ENCODE measurements at regions not wholly inside any gene's neighbourhood (a gene's known extent, or its start where the extent isn't known, plus 50 kb on each side); places are given as distances from the start of the nearest gene placed in this dataset.

DNA sequence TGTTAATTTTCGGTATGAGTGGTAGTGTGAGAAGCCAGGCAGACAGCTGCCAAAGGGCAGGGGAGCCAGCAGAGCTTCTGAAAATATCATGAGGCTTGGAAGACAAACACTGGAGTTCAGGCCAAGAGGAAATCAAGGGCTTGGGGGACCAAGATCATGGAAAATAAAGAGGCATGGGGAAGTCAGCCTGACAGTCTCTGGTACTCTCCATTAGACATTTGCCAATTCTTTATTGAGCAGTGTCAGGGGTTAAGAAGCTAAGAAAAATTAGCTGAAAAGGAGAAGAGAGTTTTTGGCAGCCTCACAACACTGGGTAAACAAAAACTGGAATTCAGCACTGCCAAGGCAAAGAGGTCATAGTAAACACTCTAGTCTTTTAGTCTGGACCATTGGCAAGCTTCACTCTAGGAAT is 612.7 kb downstream of the EPHA4 start:
- TF ChIP-seq, protein P1, sequence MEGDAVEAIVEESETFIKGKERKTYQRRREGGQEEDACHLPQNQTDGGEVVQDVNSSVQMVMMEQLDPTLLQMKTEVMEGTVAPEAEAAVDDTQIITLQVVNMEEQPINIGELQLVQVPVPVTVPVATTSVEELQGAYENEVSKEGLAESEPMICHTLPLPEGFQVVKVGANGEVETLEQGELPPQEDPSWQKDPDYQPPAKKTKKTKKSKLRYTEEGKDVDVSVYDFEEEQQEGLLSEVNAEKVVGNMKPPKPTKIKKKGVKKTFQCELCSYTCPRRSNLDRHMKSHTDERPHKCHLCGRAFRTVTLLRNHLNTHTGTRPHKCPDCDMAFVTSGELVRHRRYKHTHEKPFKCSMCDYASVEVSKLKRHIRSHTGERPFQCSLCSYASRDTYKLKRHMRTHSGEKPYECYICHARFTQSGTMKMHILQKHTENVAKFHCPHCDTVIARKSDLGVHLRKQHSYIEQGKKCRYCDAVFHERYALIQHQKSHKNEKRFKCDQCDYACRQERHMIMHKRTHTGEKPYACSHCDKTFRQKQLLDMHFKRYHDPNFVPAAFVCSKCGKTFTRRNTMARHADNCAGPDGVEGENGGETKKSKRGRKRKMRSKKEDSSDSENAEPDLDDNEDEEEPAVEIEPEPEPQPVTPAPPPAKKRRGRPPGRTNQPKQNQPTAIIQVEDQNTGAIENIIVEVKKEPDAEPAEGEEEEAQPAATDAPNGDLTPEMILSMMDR (IDR thresholded peaks at IDR 0.05): no peak
- whole genome bisulfite sequencing, 2 donors: 10 to 16% methylated on average over 1 of the region's 1 CpG
- no peaks in the 10 kb centered on the region for H3K36me3 ChIP-seq
- peaks cover 0 to 4% (median 0%) of the 10 kb centered on the region in 3 donors for H3K4me1 ChIP-seq
- H3K4me3 ChIP-seq: no peak overlapping the region
- peak overlapping the region in 1 of 4 donors; percentile 16 for H3K27ac ChIP-seq
- intact Hi-C loops (cut with DNase I): no loop called here
- ATAC-seq (peak; percentile 58 to 82 (median 68)), FAIRE-seq (no peak), DNase-seq (peak in 2 of 6 donors; percentile 14)
- no peaks in the 10 kb centered on the region for H3K9me3 ChIP-seq
- H3K27me3 ChIP-seq: no peaks in the 10 kb centered on the region

DNA sequence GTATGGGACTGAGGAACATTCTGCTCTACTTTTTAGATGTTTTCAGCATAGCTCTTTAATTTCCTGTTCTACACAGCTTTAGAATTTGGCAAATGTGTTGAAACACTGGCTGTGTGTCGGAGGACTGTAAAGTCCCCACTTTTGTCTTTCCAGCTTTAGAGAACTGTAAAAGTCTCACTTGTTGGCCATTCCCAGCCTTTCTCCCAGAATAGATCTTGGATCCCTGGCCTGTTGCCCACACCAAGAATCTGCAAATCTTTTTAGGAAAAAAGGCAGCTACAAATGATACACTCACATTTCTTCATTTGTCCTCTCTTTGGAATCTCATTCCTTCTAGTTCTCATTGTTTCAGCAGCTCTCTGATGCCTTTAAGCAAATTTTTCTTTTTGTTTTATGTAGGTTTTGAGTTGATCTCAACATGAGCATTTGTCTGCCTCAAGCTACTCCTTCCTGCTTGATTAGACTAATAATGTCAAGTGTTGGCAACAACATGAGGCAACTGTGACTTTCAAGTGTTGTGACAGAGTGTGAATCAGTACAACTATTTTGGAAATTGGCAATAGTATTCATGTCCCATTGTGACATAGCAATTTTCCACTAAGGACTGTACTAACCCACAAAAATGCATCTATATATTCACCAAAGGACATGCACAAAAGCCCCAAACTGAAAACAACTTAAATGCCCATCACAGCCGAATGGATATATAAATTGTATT is 610.8 kb downstream of the EPHA4 start:
- no peak overlapping the region for H3K27ac ChIP-seq
- WGBS, 2 donors: 78 to 82% methylated on average over 2 of the region's 2 CpGs
- DNase-seq (no peak), ATAC-seq (no peak), FAIRE-seq (no peak)
- H3K4me1 ChIP-seq: peaks cover 0 to 4% (median 0%) of the 10 kb centered on the region in 3 donors
- no peaks in the 10 kb centered on the region for H3K36me3 ChIP-seq
- TF ChIP-seq, protein P1 (IDR thresholded peaks at IDR 0.05): no peak
- no peaks in the 10 kb centered on the region for H3K9me3 ChIP-seq
- no peak overlapping the region for H3K4me3 ChIP-seq
- intact Hi-C loops (cut with DNase I): no loop called here
- no peaks in the 10 kb centered on the region for H3K27me3 ChIP-seq

DNA sequence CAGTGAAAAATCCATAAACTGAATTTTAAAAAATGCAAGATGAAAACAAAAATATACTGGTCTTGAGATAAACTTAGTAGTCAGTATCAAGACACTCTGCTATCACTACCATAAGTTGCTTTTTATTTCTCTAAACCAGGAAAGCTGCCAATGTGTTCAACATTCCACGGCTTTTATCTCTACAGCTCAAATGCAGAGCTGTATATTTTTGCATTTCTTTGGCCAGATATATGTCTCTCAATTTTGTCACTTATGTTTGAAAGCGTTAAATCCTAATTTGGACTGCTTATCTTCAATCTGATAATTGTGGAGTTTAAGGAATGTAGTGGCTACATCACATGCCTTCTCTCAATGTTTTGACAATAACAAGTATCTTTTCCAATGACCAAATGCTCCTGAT is 609.5 kb downstream of the EPHA4 start:
- Histone ChIP-seq H3K27me3 (no peaks in the 10 kb centered on the region), H3K4me3 (no peak overlapping the region), H3K4me1 (peaks cover 0 to 4% (median 0%) of the 10 kb centered on the region in 3 donors), H3K9me3 (no peaks in the 10 kb centered on the region), H3K27ac (no peak overlapping the region), H3K36me3 (no peaks in the 10 kb centered on the region)
- TF ChIP-seq, protein P1 (IDR thresholded peaks at IDR 0.05): no peak
- DNase-seq: no peak
- WGBS, 2 donors: 34 to 35% methylated on average over 2 of the region's 2 CpGs
- ATAC-seq: no peak
- intact Hi-C loops (cut with DNase I): no loop called here
- no peak for FAIRE-seq

DNA sequence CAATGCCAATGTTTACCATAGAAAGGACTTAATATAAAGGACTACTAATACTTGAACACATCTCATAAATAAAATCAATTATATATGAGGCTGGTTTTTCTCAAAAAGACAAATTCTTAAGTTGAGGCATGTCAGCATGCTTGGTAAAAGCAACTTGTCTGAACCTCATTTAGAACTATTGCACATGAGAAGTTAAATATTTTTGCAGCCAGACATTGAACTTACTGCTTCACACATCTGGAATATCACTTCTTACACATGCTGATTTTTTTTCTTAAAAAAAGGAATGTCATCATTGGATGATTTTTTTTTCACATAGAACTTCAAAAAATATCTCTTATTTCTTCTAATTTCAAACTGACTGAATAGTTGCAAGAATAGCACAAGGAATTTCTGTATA is 609.0 kb downstream of the EPHA4 start:
- TF ChIP-seq, protein P1 (IDR thresholded peaks at IDR 0.05): no peak
- Histone ChIP-seq H3K27ac (no peak overlapping the region), H3K36me3 (no peaks in the 10 kb centered on the region), H3K4me3 (no peak overlapping the region), H3K9me3 (no peaks in the 10 kb centered on the region), H3K27me3 (no peaks in the 10 kb centered on the region), H3K4me1 (peaks cover 0 to 4% (median 0%) of the 10 kb centered on the region in 3 donors)
- DNase-seq: no peak
- no peak for ATAC-seq
- intact Hi-C loops (cut with DNase I): no loop called here
- FAIRE-seq: no peak

DNA sequence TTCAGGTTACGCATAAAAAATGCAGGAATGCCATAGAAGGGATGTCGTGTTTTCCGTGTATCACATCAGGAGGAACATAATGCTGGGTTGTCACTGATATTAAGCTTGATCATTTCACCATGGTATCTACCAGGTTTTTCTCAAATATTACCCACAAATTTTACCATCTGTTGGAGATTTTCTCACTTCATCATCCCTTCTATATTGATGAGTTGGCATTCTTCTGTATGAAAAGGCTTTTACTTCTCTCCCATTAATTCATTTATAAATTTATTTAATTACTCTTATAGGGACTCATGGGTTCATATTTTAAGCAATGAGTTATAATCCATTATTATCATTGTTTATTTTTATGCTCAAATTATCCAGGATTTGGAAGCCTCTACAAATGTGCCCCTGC is 608.2 kb downstream of the EPHA4 start:
- 90 to 96% methylated on average over 3 of the region's 3 CpGs for WGBS, 2 donors
- FAIRE-seq (no peak), ATAC-seq (no peak), DNase-seq (no peak)
- H3K9me3 ChIP-seq: no peaks in the 10 kb centered on the region
- TF ChIP-seq, protein P1 (IDR thresholded peaks at IDR 0.05): no peak
- H3K36me3 ChIP-seq: no peaks in the 10 kb centered on the region
- intact Hi-C loops (cut with DNase I): no loop called here
- peaks cover 0 to 4% (median 0%) of the 10 kb centered on the region in 3 donors for H3K4me1 ChIP-seq
- no peak overlapping the region for H3K27ac ChIP-seq
- H3K27me3 ChIP-seq: no peaks in the 10 kb centered on the region
- no peak overlapping the region for H3K4me3 ChIP-seq

All from pancreas (tissue), 10 donors.